ENCODE measurements at regions not wholly inside any gene's neighbourhood (a gene's known extent, or its start where the extent isn't known, plus 50 kb on each side); places are given as distances from the start of the nearest gene placed in this dataset.

- Histone ChIP-seq H3K27me3 (ENCODE audit: insufficient read depth, poor library complexity, severe bottlenecking) (peaks cover 12% of the 10 kb centered on the region), H3K27ac (replicated peaks) (no peak overlapping the region), H3K4me3 (replicated peaks; ENCODE audit: insufficient read depth, low read length) (no peak overlapping the region)
- TF ChIP-seq SPI1 (IDR thresholded peaks at IDR 0.05; ENCODE audit: borderline replicate concordance, low read depth) (no peak), CTCF (IDR thresholded peaks at IDR 0.05; ENCODE audit: insufficient read depth, low read length) (peak; percentile 78), GABPA (IDR thresholded peaks at IDR 0.05; ENCODE audit: low read depth) (no peak)
- TF ChIP-seq, protein P1, sequence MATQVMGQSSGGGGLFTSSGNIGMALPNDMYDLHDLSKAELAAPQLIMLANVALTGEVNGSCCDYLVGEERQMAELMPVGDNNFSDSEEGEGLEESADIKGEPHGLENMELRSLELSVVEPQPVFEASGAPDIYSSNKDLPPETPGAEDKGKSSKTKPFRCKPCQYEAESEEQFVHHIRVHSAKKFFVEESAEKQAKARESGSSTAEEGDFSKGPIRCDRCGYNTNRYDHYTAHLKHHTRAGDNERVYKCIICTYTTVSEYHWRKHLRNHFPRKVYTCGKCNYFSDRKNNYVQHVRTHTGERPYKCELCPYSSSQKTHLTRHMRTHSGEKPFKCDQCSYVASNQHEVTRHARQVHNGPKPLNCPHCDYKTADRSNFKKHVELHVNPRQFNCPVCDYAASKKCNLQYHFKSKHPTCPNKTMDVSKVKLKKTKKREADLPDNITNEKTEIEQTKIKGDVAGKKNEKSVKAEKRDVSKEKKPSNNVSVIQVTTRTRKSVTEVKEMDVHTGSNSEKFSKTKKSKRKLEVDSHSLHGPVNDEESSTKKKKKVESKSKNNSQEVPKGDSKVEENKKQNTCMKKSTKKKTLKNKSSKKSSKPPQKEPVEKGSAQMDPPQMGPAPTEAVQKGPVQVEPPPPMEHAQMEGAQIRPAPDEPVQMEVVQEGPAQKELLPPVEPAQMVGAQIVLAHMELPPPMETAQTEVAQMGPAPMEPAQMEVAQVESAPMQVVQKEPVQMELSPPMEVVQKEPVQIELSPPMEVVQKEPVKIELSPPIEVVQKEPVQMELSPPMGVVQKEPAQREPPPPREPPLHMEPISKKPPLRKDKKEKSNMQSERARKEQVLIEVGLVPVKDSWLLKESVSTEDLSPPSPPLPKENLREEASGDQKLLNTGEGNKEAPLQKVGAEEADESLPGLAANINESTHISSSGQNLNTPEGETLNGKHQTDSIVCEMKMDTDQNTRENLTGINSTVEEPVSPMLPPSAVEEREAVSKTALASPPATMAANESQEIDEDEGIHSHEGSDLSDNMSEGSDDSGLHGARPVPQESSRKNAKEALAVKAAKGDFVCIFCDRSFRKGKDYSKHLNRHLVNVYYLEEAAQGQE (IDR thresholded peaks at IDR 0.05; ENCODE audit: insufficient replicate concordance, low read depth) = no peak
- peak; percentile 22 to 72 for DNase-seq (ENCODE audit: low read depth in 1 of 2, low spot score in 1 of 2)
These were observed 165.0 kb downstream of the ABHD5 start for GRCh38 chr3:43855674-43856299.

- TF ChIP-seq GABPA (IDR thresholded peaks at IDR 0.05; ENCODE audit: low read depth) (no peak), CTCF (IDR thresholded peaks at IDR 0.05; ENCODE audit: insufficient read depth, low read length) (no peak), SPI1 (IDR thresholded peaks at IDR 0.05; ENCODE audit: borderline replicate concordance, low read depth) (no peak), POLR2AphosphoS5 (IDR thresholded peaks at IDR 0.05; ENCODE audit: low read depth) (no peak)
- TF ChIP-seq, protein P1 (IDR thresholded peaks at IDR 0.05; ENCODE audit: insufficient replicate concordance, low read depth) = no peak
- no peak for DNase-seq (ENCODE audit: low read depth in 1 of 2, low spot score in 1 of 2)
- H3K4me3 ChIP-seq (replicated peaks; ENCODE audit: insufficient read depth, low read length) = no peak overlapping the region
- H3K27me3 ChIP-seq (ENCODE audit: insufficient read depth, poor library complexity, severe bottlenecking) = peaks cover 12% of the 10 kb centered on the region
- H3K27ac ChIP-seq (replicated peaks) = no peak overlapping the region
These were observed 165.6 kb downstream of the ABHD5 start for GRCh38 chr3:43856351-43856750.

- peaks cover 12% of the 10 kb centered on the region for H3K27me3 ChIP-seq (ENCODE audit: insufficient read depth, poor library complexity, severe bottlenecking)
- H3K27ac ChIP-seq (replicated peaks) = no peak overlapping the region
- TF ChIP-seq SPI1 (IDR thresholded peaks at IDR 0.05; ENCODE audit: borderline replicate concordance, low read depth) (no peak), CTCF (IDR thresholded peaks at IDR 0.05; ENCODE audit: insufficient read depth, low read length) (no peak), GABPA (IDR thresholded peaks at IDR 0.05; ENCODE audit: low read depth) (no peak), POLR2AphosphoS5 (IDR thresholded peaks at IDR 0.05; ENCODE audit: low read depth) (no peak)
- TF ChIP-seq, protein P1 (IDR thresholded peaks at IDR 0.05; ENCODE audit: insufficient replicate concordance, low read depth) = no peak
- no peak for DNase-seq (ENCODE audit: low read depth in 1 of 2, low spot score in 1 of 2)
- H3K4me3 ChIP-seq (replicated peaks; ENCODE audit: insufficient read depth, low read length) = no peak overlapping the region
These were observed 166.0 kb downstream of the ABHD5 start for GRCh38 chr3:43856761-43857160.

Measured in HL-60 (cell line).